ENCODE measurements at regions not wholly inside any gene's neighbourhood (a gene's known extent, or its start where the extent isn't known, plus 50 kb on each side); places are given as distances from the start of the nearest gene placed in this dataset.

GRCh38 chr7:155203059-155203881 is 94.4 kb upstream of the INSIG1 start:
- no peak for DNase-seq

GRCh38 chr7:155203882-155204691 is 93.6 kb upstream of the INSIG1 start:
- DNase-seq, result no peak

- no peak for DNase-seq
Measured at GRCh38 chr7:155204744-155205367, 92.8 kb upstream of the INSIG1 start.

- DNase-seq, result peak; percentile 89 to 92
Measured at GRCh38 chr7:155205368-155206317, 92.0 kb upstream of the INSIG1 start.

- peak; percentile 75 to 83 for DNase-seq
Measured at GRCh38 chr7:155206318-155207020, 91.2 kb upstream of the INSIG1 start.

DNA sequence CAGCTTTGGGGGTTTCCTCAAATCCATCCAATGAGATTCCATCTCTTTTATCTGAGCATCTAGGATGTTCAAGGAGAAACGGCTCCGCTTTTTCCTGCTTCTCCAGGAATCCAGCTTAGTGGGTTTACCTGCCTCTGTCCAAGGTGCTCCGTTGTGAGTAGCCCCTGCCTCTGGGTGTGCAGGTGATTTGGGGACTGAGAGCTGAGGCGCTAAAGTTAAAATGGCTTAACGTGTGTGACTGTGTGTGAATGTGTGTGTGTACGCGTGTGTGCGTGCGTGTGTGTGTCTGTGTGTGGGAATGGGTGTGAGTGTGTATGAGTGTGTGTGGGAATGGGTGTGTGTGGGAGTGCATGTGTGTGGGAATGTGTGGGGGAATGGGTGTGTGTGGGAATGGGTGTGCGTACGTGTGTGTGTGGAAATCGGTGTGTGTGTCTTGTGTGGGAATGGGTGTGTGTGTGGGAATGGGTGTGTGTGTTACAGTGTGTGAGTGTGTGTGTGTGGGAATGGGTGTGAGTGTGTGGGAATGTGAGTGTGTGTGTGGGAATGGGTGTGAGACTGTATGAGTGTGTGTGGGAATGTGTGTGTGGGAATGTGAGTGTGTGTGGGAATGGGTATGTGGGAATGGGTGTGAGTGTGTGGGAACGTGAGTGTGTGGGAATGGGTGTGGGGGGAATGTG is 90.2 kb upstream of the INSIG1 start:
- DNase-seq, result no peak

DNA sequence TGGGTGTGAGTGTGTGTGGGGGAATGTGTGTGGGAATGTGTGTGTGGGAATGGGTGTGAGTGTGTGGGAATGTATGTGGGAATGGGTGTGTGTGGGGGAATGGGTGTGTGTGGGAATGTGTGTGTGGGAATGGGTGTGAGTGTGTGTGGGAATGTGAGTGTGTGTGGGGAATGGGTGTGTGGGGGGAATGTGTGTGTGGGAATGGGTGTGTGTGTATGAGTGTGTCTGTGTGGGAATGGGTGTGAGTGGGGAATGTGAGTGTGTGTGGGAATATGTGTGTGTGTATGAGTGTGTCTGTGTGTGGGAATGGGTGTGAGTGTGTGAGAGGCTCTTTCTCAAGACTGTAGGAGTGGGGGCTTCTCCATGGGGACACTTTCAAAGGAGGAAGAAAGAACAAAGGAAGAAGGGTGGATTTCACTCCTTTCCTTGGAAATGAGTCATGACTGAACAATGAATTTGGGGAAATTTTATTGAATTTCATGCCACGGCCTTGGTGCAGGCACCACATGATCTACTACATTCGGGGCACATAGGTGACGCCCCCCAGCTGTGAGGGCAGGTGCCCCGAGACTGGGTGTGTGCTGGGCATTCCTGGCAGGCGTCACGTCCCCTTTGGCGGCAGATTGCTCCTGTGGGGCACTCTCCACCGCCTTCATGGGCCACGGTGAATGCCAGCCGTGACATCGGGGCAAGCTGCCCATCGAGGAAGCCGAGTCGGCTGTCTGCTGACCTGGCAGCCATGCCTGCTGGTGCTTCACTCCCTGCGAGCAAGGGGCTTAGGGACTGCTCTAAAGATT is 88.8 kb upstream of the INSIG1 start:
- no peak for DNase-seq

DNA sequence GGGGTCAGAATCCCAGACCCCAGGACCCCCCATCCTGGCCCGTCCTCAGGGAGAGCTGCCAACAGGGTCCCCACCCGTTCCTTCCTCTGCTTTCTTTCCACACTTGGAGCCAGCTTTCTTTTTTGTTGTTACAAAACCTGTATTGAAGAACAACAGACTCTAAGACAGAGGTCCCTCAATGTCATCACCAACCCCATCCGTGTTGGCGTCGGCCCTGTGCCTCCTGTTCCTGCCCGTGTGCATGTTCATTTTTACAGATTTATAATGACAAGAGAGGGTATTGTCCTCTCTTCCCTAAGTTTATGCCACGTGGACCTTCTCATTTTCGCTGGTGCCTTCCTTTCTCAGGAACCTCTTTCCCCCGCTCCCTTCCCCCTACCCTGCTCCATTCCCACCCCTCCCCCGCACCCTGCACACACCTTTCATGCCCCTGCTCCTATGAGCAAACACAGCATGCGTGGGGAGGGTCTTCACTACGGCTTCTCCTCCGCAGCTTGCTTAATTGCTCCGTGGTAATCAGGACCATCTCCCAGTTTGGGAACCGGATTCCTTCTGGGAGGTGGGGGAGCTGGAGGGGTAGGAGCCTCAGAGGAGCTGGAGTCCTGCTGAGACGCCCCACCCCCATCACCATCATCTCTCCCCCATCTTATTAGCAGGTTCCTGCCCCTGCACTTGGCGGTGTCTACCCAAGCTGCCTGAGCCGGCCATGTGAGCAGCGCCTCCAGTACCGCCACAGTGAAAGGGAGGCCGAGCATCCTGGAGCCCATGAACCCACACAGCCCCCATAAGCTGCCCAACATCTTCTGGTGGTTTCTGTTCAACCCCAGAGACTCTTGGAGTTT is 88.0 kb upstream of the INSIG1 start:
- DNase-seq, result no peak

DNA sequence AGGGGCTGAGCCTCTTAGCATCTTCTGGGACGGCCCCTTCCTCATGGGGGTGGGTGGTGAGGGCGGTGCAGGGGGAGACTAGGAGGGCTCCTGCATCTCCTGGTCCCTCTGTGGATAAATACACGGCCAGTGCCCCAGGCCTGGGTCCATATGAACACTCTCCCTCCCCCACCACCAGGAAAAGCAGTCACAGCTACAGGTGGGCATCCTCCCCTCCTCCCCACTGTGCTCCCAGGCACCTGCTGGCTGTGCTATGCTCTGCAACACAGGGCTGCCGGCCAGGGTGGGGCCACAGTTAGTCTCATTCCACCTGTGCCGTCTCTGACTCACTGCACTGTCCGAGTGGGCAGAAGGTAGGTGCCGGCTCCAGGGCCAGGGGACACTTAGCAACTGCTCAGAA is 87.3 kb upstream of the INSIG1 start:
- DNase-seq, result no peak

DNA sequence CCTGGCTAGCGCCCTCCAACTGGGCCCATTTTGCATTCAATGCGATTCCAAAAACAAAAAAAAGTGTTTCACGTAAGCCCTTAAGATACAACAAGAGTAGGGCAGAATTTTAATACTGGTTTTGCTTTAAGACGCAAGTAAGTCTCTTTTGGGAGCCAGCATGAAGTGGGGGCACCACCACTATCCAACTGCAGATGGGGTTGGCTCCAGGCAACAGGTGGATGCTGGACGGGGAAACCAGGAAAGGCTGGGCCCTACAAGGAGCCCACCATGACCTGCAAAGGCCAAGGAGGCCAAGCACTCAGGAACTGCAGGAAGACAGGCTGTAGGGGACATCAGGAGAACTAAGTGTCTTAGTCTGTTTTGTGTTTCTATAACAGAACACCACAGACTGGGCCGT is 86.5 kb upstream of the INSIG1 start:
- no peak for DNase-seq

DNA sequence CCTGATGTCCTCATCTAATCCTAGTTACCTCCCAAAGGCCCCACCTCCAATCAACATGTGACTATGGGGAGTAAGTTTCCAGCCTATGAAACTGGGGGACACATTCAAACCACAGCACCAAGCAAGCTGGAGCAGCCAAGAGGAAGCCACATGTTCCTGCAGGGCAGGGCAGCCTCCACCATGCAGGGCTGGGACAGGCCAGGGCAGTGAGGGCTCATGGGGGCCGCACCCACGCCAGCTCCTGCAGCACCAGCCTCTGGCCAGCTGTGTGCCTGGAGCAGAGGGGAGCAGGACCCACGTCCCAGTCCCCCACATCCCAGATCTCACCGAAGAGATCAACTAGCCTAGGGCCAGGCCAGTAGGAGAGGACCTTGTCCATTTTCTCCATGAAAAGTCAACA is 85.9 kb upstream of the INSIG1 start:
- DNase-seq, result no peak

DNA sequence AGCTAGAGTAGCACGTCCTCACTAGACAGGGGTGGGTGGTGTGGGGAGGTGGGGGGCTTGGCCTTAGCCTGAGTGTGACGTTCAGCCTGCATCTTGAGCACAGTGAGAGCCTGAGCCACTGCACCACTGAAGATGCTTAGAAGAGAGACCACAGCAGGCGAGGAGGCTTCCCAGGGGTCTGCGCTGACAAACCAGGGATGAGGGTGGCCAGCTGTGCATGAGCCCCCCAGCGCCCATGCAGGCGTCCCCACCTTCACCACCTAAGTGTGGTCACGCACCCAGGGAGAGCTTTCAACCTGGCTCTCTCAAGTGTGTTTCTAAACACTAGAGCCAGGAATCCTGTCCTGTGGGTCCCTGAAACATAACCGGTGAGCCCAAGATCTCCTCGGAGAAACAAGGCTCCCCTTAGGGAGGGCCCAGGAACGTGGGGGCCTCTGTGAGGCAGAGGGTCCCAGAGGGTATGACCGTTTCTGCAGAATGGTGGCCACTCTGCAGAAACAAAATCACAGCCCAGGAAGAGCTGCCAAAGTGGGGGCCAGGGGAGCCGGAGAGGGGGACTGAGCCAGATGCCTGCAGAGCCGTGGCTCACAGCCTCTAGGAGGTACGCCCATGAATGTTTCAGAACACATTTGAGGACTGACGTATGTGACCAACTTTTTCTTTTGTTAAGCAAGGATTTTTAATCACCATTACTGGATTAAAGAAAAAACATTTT is 85.2 kb upstream of the INSIG1 start:
- DNase-seq, result no peak

DNA sequence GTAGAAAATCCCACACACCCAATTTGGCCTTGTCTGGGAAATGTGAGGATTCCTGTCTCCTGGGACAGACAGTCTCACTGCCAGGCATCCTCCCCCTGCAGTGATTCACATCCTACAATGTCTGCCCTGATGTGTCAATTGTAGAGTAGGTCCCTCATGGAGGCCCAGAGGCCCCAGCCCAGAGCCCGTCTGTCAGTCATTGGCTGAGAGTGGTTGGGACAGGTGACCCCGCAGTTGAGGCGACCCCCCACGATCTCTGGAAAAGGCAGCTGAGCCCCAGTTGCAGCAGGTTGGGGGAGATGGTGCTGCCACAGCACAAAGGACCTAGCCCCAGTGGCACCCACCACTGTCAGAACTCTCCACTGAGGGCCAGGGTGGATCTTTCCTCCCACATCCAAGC is 84.3 kb upstream of the INSIG1 start:
- no peak for DNase-seq

- DNase-seq, result no peak
Measured at GRCh38 chr7:155213955-155214740, 83.5 kb upstream of the INSIG1 start.

DNA sequence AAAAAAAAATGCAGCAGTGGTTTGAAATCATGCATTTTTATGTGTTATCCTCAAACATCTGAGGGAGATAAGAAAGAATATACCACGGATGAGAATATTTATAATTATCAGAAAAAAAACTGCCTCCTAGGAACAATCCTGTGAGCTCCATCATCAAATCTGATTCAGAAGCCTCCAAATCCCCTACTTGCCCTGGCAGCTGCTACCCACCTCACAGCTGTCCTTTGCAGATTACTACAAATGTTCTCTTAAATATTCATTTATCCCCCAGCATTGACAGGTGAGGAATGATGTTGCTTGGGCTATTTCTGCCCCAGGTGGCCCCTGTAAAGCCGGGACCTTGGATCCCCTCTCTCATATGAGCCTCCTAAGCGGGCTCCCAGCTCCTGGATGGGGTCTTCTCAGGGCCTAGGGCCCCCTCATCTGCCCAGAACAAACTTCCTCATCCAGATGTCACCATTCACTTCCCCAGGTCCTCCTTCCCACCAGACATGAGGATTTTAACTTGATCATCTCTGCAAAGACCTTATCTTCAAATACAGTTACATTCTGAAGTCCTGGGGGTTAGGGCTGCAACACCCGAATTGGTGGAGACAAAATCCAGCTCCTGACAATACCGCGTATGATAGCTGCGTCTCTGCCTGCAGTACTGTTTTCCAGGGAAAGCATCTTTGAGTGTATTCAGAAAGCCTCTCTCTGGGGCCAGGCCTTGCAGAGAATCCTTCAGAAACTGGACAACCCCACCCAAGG is 81.9 kb upstream of the INSIG1 start:
- no peak for DNase-seq

- DNase-seq, result no peak
Measured at GRCh38 chr7:155216475-155217272, 81.0 kb upstream of the INSIG1 start.

Data from activated CD4-positive, alpha-beta T cell treated with anti-CD3 and anti-CD28 coated beads, Interleukin-2, amount 50 U/mL, for 48 hours (primary cell).